ENCODE measurements at regions not wholly inside any gene's neighbourhood (a gene's known extent, or its start where the extent isn't known, plus 50 kb on each side); places are given as distances from the start of the nearest gene placed in this dataset.

GRCh38 chr7:81583090-81583489, 186.8 kb downstream of the HGF start:
- TF ChIP-seq, protein P1, sequence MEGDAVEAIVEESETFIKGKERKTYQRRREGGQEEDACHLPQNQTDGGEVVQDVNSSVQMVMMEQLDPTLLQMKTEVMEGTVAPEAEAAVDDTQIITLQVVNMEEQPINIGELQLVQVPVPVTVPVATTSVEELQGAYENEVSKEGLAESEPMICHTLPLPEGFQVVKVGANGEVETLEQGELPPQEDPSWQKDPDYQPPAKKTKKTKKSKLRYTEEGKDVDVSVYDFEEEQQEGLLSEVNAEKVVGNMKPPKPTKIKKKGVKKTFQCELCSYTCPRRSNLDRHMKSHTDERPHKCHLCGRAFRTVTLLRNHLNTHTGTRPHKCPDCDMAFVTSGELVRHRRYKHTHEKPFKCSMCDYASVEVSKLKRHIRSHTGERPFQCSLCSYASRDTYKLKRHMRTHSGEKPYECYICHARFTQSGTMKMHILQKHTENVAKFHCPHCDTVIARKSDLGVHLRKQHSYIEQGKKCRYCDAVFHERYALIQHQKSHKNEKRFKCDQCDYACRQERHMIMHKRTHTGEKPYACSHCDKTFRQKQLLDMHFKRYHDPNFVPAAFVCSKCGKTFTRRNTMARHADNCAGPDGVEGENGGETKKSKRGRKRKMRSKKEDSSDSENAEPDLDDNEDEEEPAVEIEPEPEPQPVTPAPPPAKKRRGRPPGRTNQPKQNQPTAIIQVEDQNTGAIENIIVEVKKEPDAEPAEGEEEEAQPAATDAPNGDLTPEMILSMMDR (conservative IDR thresholded peaks at IDR 0.05; ENCODE audit: low read depth): no peak
- CTCF ChIA-PET: interaction anchor here (0.7 kb wide), 1 partner anchor 47 kb away, joined by 4 read pairs; no protein-coding TSS in a partner anchor
- POLR2A ChIA-PET (ENCODE audit: low non-redundant PET): no interaction called here
- no peak for DNase-seq (ENCODE audit: low spot score)
- no peak overlapping the region for H3K27ac ChIP-seq

- CTCF ChIA-PET: no interaction called here
- TF ChIP-seq, protein P1 (conservative IDR thresholded peaks at IDR 0.05; ENCODE audit: low read depth): no peak
- POLR2A ChIA-PET (ENCODE audit: low non-redundant PET): no interaction called here
- DNase-seq (ENCODE audit: low spot score): no peak
- no peak overlapping the region for H3K27ac ChIP-seq
These were observed 192.1 kb downstream of the HGF start for GRCh38 chr7:81577642-81578340.

DNA sequence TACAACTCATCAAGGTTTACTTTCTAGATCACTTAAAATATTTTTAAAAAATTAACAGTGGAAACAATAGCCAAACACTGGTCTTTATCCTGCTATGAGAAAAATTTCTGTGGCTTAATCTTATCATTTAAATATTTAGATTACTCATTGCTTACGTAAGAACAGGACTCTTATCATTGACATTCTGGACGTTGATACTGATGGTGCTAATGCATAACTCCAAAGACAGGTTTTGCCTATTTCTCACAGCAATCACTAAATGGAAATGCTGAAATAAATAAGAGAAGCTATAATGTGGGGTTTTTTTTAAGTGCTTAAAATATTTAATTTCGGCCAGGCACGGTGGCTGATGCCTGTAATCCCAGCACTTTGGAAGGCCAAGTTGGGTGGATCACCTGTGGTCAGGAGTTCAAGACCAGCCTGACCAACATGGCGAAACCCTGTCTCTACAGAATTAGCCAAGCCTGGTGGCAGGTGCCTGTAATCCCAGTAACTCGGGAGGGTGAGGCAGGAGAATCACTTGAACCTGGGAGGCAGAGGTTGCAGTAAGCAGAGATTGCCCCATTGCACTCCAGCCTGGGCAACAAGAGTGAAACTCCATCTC, 195.0 kb downstream of the HGF start:
- no peak overlapping the region for H3K27ac ChIP-seq
- POLR2A ChIA-PET (ENCODE audit: low non-redundant PET): no interaction called here
- TF ChIP-seq, protein P1 (conservative IDR thresholded peaks at IDR 0.05; ENCODE audit: low read depth): no peak
- DNase-seq (ENCODE audit: low spot score): no peak
- CTCF ChIA-PET: interaction anchor here (0.7 kb wide), 1 partner anchor 1290 kb away, joined by 3 read pairs; no protein-coding TSS in a partner anchor

DNA sequence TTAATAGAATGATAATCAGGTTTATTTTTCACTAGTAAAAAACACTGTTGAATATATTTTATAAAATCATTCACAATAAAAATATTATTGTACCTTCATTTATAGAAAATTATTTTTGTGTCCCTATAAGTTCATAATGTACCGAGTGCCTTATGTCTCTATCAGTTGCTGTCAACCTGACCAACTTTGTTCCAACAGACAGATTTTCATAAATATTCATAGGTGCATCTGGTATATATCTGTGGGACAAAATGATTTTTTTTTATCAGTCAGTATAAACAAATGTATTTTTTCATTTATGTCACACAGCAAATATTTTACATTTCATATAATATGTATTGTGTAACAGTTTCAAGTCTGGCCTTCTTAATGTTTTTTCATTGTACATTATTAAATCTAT, 195.9 kb downstream of the HGF start:
- no peak for DNase-seq (ENCODE audit: low spot score)
- CTCF ChIA-PET: no interaction called here
- POLR2A ChIA-PET (ENCODE audit: low non-redundant PET): no interaction called here
- TF ChIP-seq, protein P1 (conservative IDR thresholded peaks at IDR 0.05; ENCODE audit: low read depth): no peak
- no peak overlapping the region for H3K27ac ChIP-seq

DNA sequence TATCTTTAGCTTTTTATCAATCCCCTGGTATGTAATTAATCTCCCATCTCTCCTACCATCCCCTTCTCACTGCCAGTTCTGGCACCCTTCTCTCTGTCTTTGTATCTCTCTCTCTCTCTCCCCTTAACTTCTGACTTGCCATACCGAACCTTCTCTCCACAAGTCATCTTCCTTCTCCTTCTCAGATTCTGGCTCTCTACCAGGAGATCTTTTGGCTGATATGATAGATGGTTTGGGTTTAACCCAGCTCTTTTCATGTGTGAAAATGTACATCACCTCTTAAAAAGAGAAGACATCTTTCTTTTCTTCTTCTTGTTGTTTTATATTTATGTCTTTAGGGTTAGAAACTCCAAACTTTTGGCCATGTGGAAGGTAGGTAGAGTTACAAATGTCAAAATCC, 196.7 kb downstream of the HGF start:
- ChIA-PET POLR2A (ENCODE audit: low non-redundant PET) (no interaction called here), CTCF (no interaction called here)
- DNase-seq (ENCODE audit: low spot score): no peak
- TF ChIP-seq, protein P1 (conservative IDR thresholded peaks at IDR 0.05; ENCODE audit: low read depth): no peak
- H3K27ac ChIP-seq: no peak overlapping the region

DNA sequence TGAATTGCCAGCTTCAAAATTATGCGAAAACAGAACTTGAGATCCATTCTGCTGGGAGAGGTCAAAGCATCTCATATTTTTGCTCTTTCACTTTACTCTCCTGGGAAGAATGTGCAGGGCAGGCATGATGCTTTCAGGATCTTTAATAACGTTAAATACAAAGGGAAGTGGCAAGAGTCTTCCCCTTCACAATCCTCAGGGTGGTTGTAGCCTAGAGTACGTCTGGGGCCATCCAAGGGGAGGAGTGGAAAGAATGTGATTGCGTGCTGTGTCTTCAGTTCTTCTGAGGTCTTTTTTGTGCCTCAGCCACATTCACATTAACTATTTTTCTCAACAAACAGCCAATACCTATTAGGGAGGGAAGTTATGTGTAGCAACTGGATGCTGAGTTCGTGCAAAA, 207.3 kb downstream of the HGF start:
- TF ChIP-seq, protein P1 (conservative IDR thresholded peaks at IDR 0.05; ENCODE audit: low read depth): no peak
- H3K27ac ChIP-seq: no peak overlapping the region
- ChIA-PET CTCF (interaction anchor here (0.7 kb wide), 1 partner anchor 627 kb away, joined by 3 read pairs; no protein-coding TSS in a partner anchor), POLR2A (ENCODE audit: low non-redundant PET) (no interaction called here)
- no peak for DNase-seq (ENCODE audit: low spot score)
